VCaP (cell line): ENCODE measurements at regions not wholly inside any gene's neighbourhood (a gene's known extent, or its start where the extent isn't known, plus 50 kb on each side); places are given as distances from the start of the nearest gene placed in this dataset.

ENCODE experiments used
- H3K27ac ChIP-seq: fragments of 450-650 bp; 2 replicates; pipeline ENCODE4 v1.5.1; 2017
- TF ChIP-seq, protein P1 (sequence below): fragments of 450-650 bp; conservative IDR thresholded peaks from 2 replicates; pipeline ENCODE4 v1.5.1; 2017; ENCODE audit warnings: mild to moderate bottlenecking, moderate library complexity

DNA sequence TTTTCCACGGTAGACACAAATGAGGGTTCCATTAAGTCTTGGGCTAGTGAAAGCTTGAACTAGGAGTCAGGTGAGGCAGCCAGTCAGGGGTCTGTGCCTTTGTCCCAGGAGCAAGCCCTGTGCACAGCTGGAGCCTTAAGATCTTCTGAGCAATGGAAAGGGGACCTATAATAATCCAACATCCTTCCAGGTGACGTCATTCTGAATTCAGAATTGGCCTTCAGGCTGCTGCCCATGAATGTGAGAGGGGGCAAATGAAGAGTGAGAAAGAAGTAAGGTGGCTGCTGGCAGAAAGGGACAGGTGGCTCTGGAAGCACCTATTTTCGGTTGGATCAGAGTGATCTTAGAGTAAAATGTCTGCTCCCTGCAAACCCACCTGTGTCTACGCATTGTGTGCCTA is 488.1 kb upstream of the CDH5 start:
- H3K27ac ChIP-seq, result no peak overlapping the region
- TF ChIP-seq, protein P1, sequence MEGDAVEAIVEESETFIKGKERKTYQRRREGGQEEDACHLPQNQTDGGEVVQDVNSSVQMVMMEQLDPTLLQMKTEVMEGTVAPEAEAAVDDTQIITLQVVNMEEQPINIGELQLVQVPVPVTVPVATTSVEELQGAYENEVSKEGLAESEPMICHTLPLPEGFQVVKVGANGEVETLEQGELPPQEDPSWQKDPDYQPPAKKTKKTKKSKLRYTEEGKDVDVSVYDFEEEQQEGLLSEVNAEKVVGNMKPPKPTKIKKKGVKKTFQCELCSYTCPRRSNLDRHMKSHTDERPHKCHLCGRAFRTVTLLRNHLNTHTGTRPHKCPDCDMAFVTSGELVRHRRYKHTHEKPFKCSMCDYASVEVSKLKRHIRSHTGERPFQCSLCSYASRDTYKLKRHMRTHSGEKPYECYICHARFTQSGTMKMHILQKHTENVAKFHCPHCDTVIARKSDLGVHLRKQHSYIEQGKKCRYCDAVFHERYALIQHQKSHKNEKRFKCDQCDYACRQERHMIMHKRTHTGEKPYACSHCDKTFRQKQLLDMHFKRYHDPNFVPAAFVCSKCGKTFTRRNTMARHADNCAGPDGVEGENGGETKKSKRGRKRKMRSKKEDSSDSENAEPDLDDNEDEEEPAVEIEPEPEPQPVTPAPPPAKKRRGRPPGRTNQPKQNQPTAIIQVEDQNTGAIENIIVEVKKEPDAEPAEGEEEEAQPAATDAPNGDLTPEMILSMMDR, result no peak

DNA sequence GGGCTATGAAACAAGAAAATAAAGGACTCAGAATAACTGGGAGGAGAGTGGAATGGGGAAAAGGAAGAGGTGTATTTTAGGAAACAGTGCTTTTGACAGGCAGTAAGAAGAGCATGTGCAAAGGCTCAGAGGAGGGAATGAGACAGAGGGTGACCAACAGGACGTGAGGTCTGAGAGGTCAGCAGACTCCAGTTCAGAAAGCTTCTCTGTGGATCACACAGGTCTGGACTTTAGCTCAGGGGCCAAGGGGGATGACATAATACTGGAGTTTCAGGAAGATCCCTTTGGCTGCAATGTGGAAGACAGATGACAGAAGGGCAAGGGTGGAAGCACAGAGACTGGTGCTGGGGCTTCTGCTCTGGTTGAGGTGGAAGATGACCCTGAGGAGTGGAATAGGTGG is 489.9 kb upstream of the CDH5 start:
- TF ChIP-seq, protein P1, result no peak

DNA sequence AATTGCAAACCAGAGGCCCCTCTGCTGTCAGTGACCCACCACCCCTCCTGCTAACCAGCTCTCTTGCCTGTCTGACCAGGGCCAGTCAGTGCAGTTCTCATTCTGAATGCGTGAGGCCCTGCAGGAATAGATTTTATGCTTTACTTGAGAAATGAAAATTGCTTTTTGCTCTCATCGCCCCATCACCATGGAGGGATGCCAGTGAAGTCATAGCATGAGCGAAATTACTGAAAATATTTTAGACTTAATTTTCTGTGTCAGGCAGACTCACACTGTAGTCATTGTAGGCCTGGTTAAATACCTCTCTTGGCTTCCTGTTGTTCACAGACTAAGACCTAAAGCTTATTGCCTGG is 490.5 kb upstream of the CDH5 start:
- TF ChIP-seq, protein P1, result no peak
- H3K27ac ChIP-seq, result no peak overlapping the region

More for the DNA sequence above, 489.9 kb upstream of the CDH5 start:
- no peak overlapping the region for H3K27ac ChIP-seq

DNA sequence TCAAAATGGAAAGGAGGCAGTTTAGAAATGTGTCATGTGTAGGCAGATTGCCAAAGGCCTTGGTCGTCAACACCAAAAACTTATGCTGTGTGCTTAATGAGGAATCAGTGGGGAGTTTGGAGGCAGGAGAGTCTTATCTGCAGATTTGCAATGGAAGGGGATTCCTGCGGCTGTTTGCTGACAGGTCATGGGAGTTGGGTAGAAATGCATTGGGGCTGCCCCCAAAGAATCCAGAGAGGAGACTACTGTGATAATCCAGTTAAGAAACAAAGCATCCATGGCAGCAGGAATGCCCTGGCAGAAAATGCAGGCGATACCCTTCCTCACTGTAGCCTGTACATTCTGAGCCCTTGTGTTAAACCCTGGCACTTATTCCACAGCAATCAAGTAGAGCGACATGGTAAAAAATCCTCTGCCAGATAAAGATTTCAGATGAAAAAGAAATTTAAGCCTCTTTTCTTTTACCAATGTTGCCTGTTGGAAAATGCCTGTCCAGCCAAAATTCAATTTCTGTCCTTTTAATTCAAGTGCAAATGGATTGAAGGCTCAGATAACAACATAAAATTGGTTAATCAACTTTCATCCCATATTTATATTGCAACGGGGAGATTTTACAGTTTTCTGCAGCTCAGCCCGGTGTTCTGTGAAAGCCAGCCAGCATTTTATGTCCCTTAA is 491.0 kb upstream of the CDH5 start:
- TF ChIP-seq, protein P1, result no peak
- no peak overlapping the region for H3K27ac ChIP-seq

DNA sequence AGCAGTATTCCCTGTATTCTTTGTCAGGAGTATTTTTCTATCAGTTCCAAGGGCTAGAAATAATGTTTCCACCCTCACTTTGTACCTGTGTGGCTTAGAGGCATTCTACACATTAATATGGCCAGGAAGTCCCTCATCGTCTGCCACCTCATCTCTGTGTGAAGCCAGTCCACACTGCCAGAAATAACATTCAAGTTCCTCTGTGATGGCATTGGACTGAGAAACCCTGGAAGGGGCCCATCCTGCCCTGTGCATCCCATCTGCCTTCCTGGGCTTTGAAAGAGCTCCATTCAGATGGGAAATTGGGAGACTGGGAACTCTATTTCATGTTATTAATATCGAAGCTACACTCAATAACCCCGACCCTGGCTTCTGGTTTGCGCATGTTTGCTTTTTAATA is 497.2 kb upstream of the CDH5 start:
- no peak overlapping the region for H3K27ac ChIP-seq
- TF ChIP-seq, protein P1, result no peak

DNA sequence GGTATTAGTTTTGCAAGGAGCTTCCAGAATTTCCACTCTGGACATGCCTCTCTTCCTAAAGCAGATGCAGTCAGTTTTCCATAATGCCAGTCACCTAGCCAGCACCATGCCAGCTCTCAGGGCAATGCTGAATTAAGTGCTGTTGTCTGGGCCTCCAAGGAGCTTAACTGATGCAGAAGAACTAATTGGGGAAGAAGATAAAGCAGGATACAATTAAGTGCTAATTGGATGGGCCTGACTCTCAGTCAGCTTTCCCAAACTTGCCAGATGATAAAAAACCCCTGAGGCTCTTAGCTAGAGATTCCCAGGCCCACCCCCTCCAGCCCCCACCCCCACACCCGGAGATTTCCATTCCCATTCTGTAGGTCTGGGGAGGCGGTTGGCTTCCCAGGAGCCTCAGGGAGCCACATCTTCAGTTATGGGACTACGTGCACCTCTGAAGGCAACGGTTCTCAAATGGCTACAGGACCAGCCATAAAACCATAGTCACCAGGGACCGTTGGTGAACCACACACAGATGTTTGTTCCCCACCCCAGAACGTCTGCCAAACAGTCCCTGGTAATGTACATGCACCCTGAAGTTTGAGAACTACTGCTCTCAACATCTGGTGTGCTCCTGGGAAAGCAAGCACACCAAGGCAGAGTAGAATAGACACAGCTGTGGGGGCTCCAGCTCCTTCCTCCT is 499.1 kb upstream of the CDH5 start:
- H3K27ac ChIP-seq, result no peak overlapping the region
- TF ChIP-seq, protein P1, result no peak

DNA sequence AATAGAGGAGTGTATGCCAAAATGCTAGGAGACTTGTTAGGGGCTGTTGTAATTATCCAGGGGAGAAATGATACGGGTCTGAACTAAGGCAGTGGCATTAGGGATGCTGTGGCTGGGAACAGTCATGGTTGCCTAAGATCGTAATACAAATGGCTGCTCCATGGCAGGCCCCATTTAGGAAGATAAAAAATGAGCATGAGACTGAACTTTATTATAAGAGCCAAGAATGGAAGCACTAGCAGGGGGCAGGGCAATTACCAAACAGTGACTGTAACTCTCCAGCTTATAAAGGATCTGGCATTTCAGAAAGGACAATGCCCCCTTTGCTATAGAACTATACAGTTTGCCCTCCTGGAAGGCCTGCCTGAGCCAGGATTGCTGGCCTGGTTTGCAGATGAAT is 503.3 kb upstream of the CDH5 start:
- TF ChIP-seq, protein P1, result no peak
- H3K27ac ChIP-seq, result no peak overlapping the region
